Left lobe of liver (tissue), 2 donors: ENCODE measurements at regions not wholly inside any gene's neighbourhood (a gene's known extent, or its start where the extent isn't known, plus 50 kb on each side); places are given as distances from the start of the nearest gene placed in this dataset.

Experiments
- ATAC-seq: fragments of 200-7000 bp; cut with Tn5 transposase; one replicate; pipeline ENCODE4 v1.9.1; 2020; ENCODE audit warnings: mild to moderate bottlenecking, moderate library complexity
- DNase-seq: peaks from one replicate; pipeline ENCODE4 v3.0.0-alpha.2; 2020; ENCODE audit warnings: low spot score
- donor health status: DM: no; HTN: no; CAD: no; lungs with moderate emphysema.
- donor health status: DM: no; HTN: yes; CAD: no.

GRCh38 chr6:6910734-6911295 is 196.9 kb upstream of the RREB1 start:
- no peak for ATAC-seq
- DNase-seq: no peak

- ATAC-seq (no peak), DNase-seq (no peak)
Measured at GRCh38 chr6:6911391-6911790, 196.4 kb upstream of the RREB1 start.

GRCh38 chr6:6912817-6913744 is 194.7 kb upstream of the RREB1 start:
- ATAC-seq: no peak
- DNase-seq: no peak

- no peak for DNase-seq
- peak; percentile 62 for ATAC-seq
Measured at GRCh38 chr6:6915219-6915618, 192.5 kb upstream of the RREB1 start.

GRCh38 chr6:6915813-6916547 is 191.8 kb upstream of the RREB1 start:
- ATAC-seq (peak; percentile 77), DNase-seq (peak; percentile 83)

- no peak for DNase-seq
- peak; percentile 18 for ATAC-seq
Measured at GRCh38 chr6:6916598-6916997, 191.2 kb upstream of the RREB1 start.

- no peak for DNase-seq
- ATAC-seq: no peak
Measured at GRCh38 chr6:6918216-6918983, 189.4 kb upstream of the RREB1 start.

GRCh38 chr6:6919173-6919572 is 188.6 kb upstream of the RREB1 start:
- DNase-seq (no peak), ATAC-seq (no peak)

- ATAC-seq (peak; percentile 55), DNase-seq (no peak)
Measured at GRCh38 chr6:6920114-6920986, 187.4 kb upstream of the RREB1 start.

GRCh38 chr6:6920987-6921313 is 186.8 kb upstream of the RREB1 start:
- DNase-seq (no peak), ATAC-seq (no peak)

- no peak for ATAC-seq
Measured at GRCh38 chr6:6922166-6922565, 185.6 kb upstream of the RREB1 start.

GRCh38 chr6:6923605-6924004 is 184.2 kb upstream of the RREB1 start:
- no peak for ATAC-seq
- no peak for DNase-seq

More at GRCh38 chr6:6922166-6922565, 185.6 kb upstream of the RREB1 start:
- DNase-seq: no peak

GRCh38 chr6:6924708-6925107 is 183.1 kb upstream of the RREB1 start:
- no peak for ATAC-seq

GRCh38 chr6:6925391-6926164 is 182.2 kb upstream of the RREB1 start:
- no peak for ATAC-seq
- no peak for DNase-seq

More at GRCh38 chr6:6924708-6925107, 183.1 kb upstream of the RREB1 start:
- no peak for DNase-seq

GRCh38 chr6:6926856-6927255 is 180.9 kb upstream of the RREB1 start:
- DNase-seq (no peak), ATAC-seq (no peak)

- no peak for DNase-seq
Measured at GRCh38 chr6:6927521-6928361, 180.0 kb upstream of the RREB1 start.

GRCh38 chr6:6930223-6930880 is 177.4 kb upstream of the RREB1 start:
- ATAC-seq (peak; percentile 45), DNase-seq (no peak)

More at GRCh38 chr6:6927521-6928361, 180.0 kb upstream of the RREB1 start:
- ATAC-seq: peak; percentile 56
